ENCODE measurements at regions not wholly inside any gene's neighbourhood (a gene's known extent, or its start where the extent isn't known, plus 50 kb on each side); places are given as distances from the start of the nearest gene placed in this dataset.

GRCh38 chr1:25061261-25061995, 131.4 kb upstream of the RUNX3 start:
- dilution Hi-C loops (cut with HindIII; ENCODE audit: low sequenced_read_pairs, unreplicated experiment): no loop called here
- no peak overlapping the region for H3K4me2 ChIP-seq (ENCODE audit: low read depth, low read length)
- TF ChIP-seq ELK1 (IDR thresholded peaks at IDR 0.05; ENCODE audit: borderline replicate concordance, low read depth, low read length) (no peak), CTCF (conservative IDR thresholded peaks at IDR 0.05; ENCODE audit: low read depth, low read length) (no peak), MAFK (IDR thresholded peaks at IDR 0.05; ENCODE audit: low read depth, low read length) (no peak), CEBPB (IDR thresholded peaks at IDR 0.05; ENCODE audit: low read depth, low read length) (no peak), POLR2A (IDR thresholded peaks at IDR 0.05; ENCODE audit: low read depth, low read length) (no peak), RCOR1 (IDR thresholded peaks at IDR 0.05; ENCODE audit: insufficient replicate concordance, low read length) (no peak), MAZ (IDR thresholded peaks at IDR 0.05; ENCODE audit: borderline replicate concordance, low read depth, low read length) (no peak), BHLHE40 (IDR thresholded peaks at IDR 0.05; ENCODE audit: low read depth, low read length) (no peak), RFX5 (IDR thresholded peaks at IDR 0.05; ENCODE audit: low read depth, low read length) (no peak)
- ChIA-PET POLR2A (ENCODE audit: unreplicated experiment) (no interaction called here), CTCF (interaction anchor here (0.7 kb wide), 1 partner anchor 19 kb away, joined by 3 read pairs; no protein-coding TSS in a partner anchor)
- H3K9me1 ChIP-seq (ENCODE audit: insufficient read depth, low read length): no peaks in the 10 kb centered on the region
- no peak overlapping the region for H2BK15ac ChIP-seq (ENCODE audit: low read depth, low read length)
- no peak overlapping the region for H4K8ac ChIP-seq (ENCODE audit: low read depth in 2 of 2, low read length in 2 of 2)
- H4K5ac ChIP-seq (ENCODE audit: low read depth, low read length): no peak overlapping the region
- H3K27me3 ChIP-seq (ENCODE audit: control insufficient read depth, insufficient read depth, low read length): peaks cover 56% of the 10 kb centered on the region
- DNase-seq (no peak), ATAC-seq (ENCODE audit: low read depth) (no peak)
- no peak overlapping the region for H2BK120ac ChIP-seq (ENCODE audit: low read depth, low read length)
- no peak overlapping the region for H2AK9ac ChIP-seq (replicated peaks; ENCODE audit: low read depth, low read length, poor library complexity)
- no peak overlapping the region for H4K91ac ChIP-seq (ENCODE audit: insufficient read depth, low read depth, low read length)
- no peak overlapping the region for H3K23ac ChIP-seq (ENCODE audit: low read depth, low read length)
- no peak overlapping the region for H3K18ac ChIP-seq (ENCODE audit: low read depth, low read length)
- no peaks in the 10 kb centered on the region for H3K36me3 ChIP-seq (ENCODE audit: control insufficient read depth, insufficient read depth, low read length)
- H3K27ac ChIP-seq (ENCODE audit: insufficient read depth, low read length): no peak overlapping the region
- no peak overlapping the region for H3K4me3 ChIP-seq (ENCODE audit: insufficient read depth, low read depth, low read length)
- no peaks in the 10 kb centered on the region for H3K9me3 ChIP-seq (ENCODE audit: control insufficient read depth, insufficient read depth, low read length)
- H3K4ac ChIP-seq (ENCODE audit: low read depth, low read length): no peak overlapping the region
- H4K20me1 ChIP-seq (ENCODE audit: insufficient read depth, low read length): no peaks in the 10 kb centered on the region
- H3K56ac ChIP-seq (ENCODE audit: extremely low read depth, insufficient read depth, low read length): no peak overlapping the region
- intact Hi-C loops (cut with micrococcal nuclease): no loop called here
- no peaks in the 10 kb centered on the region; the same call in 1 of the 2 replicates for H3K4me1 ChIP-seq (ENCODE audit: control insufficient read depth, insufficient read depth, low read length)
- H2BK20ac ChIP-seq (ENCODE audit: low read depth, low read length): no peak overlapping the region
- H3K79me1 ChIP-seq (ENCODE audit: low read depth in 1 of 2, low read length in 2 of 2): no peaks in the 10 kb centered on the region
- no TSS peak for BruUV-seq (replicated peaks)
- H3K14ac ChIP-seq (replicated peaks; ENCODE audit: low read depth, low read length): no peak overlapping the region
- in situ Hi-C loops (cut with MboI; ENCODE audit: low sequenced_read_pairs): no loop called here
- H3K9ac ChIP-seq (ENCODE audit: low read depth, low read length): no peak overlapping the region
- WGBS, 2 experiments (ENCODE audit: extremely low coverage in 2 of 2, insufficient read length in 1 of 2): 33% methylated on average over 1 of the region's 12 CpGs; no CpG with 5 or more reads in 1 of the 2 experiments
- H2BK5ac ChIP-seq (ENCODE audit: low read depth, low read length, poor library complexity, severe bottlenecking): no peak overlapping the region
- H2AK5ac ChIP-seq (ENCODE audit: low read depth, low read length): no peak overlapping the region
- no peak overlapping the region for H2AFZ ChIP-seq (replicated peaks; ENCODE audit: low read length, poor library complexity)

Data from IMR-90 (cell line).